CD4-positive, alpha-beta T cell (primary cell): ENCODE measurements at regions not wholly inside any gene's neighbourhood (a gene's known extent, or its start where the extent isn't known, plus 50 kb on each side); places are given as distances from the start of the nearest gene placed in this dataset.

Experiments used
- ATAC-seq: fragments of 200-7000 bp; cut with Tn5 transposase; one replicate; pipeline ENCODE4 v1.10.0; 2022; ENCODE audit warnings: mild to moderate bottlenecking; ENCODE audit not compliant: poor library complexity
- CTCF ChIA-PET: fragments of 350-600 bp; sonication (Branson Sonifier 250); formaldehyde crosslinking; loops from one replicate; lab custom pipeline; 2021; ENCODE audit warnings: antibody characterized with exemption, inconsistent platforms; lab: Charles Lee
- POLR2A ChIA-PET: fragments of 350-600 bp; sonication (Branson Sonifier 250); formaldehyde crosslinking; loops from one replicate; lab custom pipeline; 2021; ENCODE audit warnings: antibody characterized with exemption, inconsistent platforms; lab: Charles Lee
- DNase-seq, 14 experiments: peaks; one replicate each; pipeline ENCODE4 v3.0.0-alpha.2; 2013 to 2020; ENCODE audit warnings: mixed read lengths in 2 of 14
- H3K27ac ChIP-seq, 2 donors: one replicate each; pipeline versions ENCODE4 v1.5.1 to v1.7.0; 2013; ENCODE audit warnings: low read length in 2 of 2, low read depth in 1 of 2, mild to moderate bottlenecking in 1 of 2
- H3K27me3 ChIP-seq, 2 experiments: 1 replicate in 1 of 2; 2 replicates in 1 of 2; pipeline versions ENCODE4 v1.6.1 to v1.7.0; 2013; ENCODE audit warnings: low read length in 2 of 2, control low read depth in 1 of 2, mild to moderate bottlenecking in 1 of 2, moderate library complexity in 1 of 2; ENCODE audit not compliant: insufficient read depth in 2 of 2, control insufficient read depth in 1 of 2
- H3K36me3 ChIP-seq: one replicate; pipeline ENCODE4 v1.6.1; 2013; ENCODE audit warnings: low read length, control low read depth; ENCODE audit not compliant: insufficient read depth
- H3K4me1 ChIP-seq: one replicate; pipeline ENCODE4 v1.6.1; 2013; ENCODE audit warnings: low read length, control low read depth; ENCODE audit not compliant: insufficient read depth
- H3K4me3 ChIP-seq: one replicate; pipeline ENCODE4 v1.5.1; 2013; ENCODE audit warnings: mild to moderate bottlenecking, low read length, moderate library complexity
- H3K9me3 ChIP-seq, 2 experiments: 1 replicate in 1 of 2; 2 replicates in 1 of 2; pipeline versions ENCODE4 v1.6.1 to v1.7.0; 2013; ENCODE audit warnings: low read length in 2 of 2, mild to moderate bottlenecking in 2 of 2, control low read depth in 1 of 2, moderate library complexity in 1 of 2; ENCODE audit not compliant: control insufficient read depth in 1 of 2, insufficient read depth in 1 of 2
- H3K27ac Mint-ChIP-seq: one replicate; pipeline ENCODE4 v1.8.0; 2020; ENCODE audit warnings: mixed read lengths
- H3K27me3 Mint-ChIP-seq: one replicate; pipeline ENCODE4 v1.8.0; 2021; ENCODE audit warnings: mixed read lengths
- H3K36me3 Mint-ChIP-seq: one replicate; pipeline ENCODE4 v1.8.0; 2021; ENCODE audit warnings: low read depth, mixed read lengths
- H3K4me1 Mint-ChIP-seq: one replicate; pipeline ENCODE4 v1.8.0; 2021; ENCODE audit warnings: low read depth, mixed read lengths
- H3K4me3 Mint-ChIP-seq: one replicate; pipeline ENCODE4 v1.8.0; 2020; ENCODE audit warnings: mild to moderate bottlenecking, mixed read lengths
- H3K9me3 Mint-ChIP-seq: one replicate; pipeline ENCODE4 v1.8.0; 2020; ENCODE audit warnings: mixed read lengths
- CTCF ChIP-seq: fragments of 200-600 bp; IDR thresholded peaks from one replicate; pipeline ENCODE4 v1.8.0; 2022; ENCODE audit warnings: antibody characterized with exemption, mild to moderate bottlenecking
- intact Hi-C, 2 experiments: fragments of 100-400 bp; cut with DNase I in 1 of 2; cut with micrococcal nuclease in 1 of 2; formaldehyde crosslinking; loops; one replicate each; pipeline versions ENCODE4 v1.15.1 to v1.9.0; 2023 to 2025; cut with DNase I, micrococcal nuclease

- no peaks in the 10 kb centered on the region for H3K27me3 ChIP-seq
- peaks cover 0 to 3% of the 10 kb centered on the region in 2 experiments for H3K9me3 ChIP-seq
These were observed 323.7 kb downstream of the PLPP3 start for GRCh38 chr1:56255516-56256152.

GRCh38 chr1:56254130-56254529 lies 325.2 kb downstream of the PLPP3 start:
- Histone ChIP-seq H3K4me1 (no peaks in the 10 kb centered on the region), H3K27ac (no peak overlapping the region), H3K9me3 (peaks cover 0 to 3% of the 10 kb centered on the region in 2 experiments), H3K36me3 (no peaks in the 10 kb centered on the region), H3K4me3 (no peak overlapping the region), H3K27me3 (no peaks in the 10 kb centered on the region)
- POLR2A ChIA-PET, result no interaction called here
- H3K27me3 Mint-ChIP-seq, result no peaks in the 10 kb centered on the region
- H3K27ac Mint-ChIP-seq, result no peak overlapping the region
- CTCF ChIA-PET, result no interaction called here
- TF ChIP-seq CTCF, result no peak
- H3K4me1 Mint-ChIP-seq, result no peaks in the 10 kb centered on the region
- H3K4me3 Mint-ChIP-seq, result no peak overlapping the region
- ATAC-seq (no peak), DNase-seq (no peak)
- intact Hi-C loops, result no loop called here
- H3K9me3 Mint-ChIP-seq, result no peaks in the 10 kb centered on the region
- H3K36me3 Mint-ChIP-seq, result no peaks in the 10 kb centered on the region

More at GRCh38 chr1:56255516-56256152, 323.7 kb downstream of the PLPP3 start:
- ChIA-PET POLR2A (no interaction called here), CTCF (no interaction called here)
- Histone ChIP-seq H3K27ac (no peak overlapping the region), H3K4me1 (no peaks in the 10 kb centered on the region), H3K4me3 (no peak overlapping the region), H3K36me3 (no peaks in the 10 kb centered on the region)
- no peak for TF ChIP-seq CTCF
- DNase-seq (no peak), ATAC-seq (no peak)
- Mint-ChIP-seq H3K9me3 (peaks cover 4% of the 10 kb centered on the region), H3K27me3 (no peaks in the 10 kb centered on the region), H3K4me3 (no peak overlapping the region), H3K4me1 (no peaks in the 10 kb centered on the region), H3K27ac (no peak overlapping the region), H3K36me3 (no peaks in the 10 kb centered on the region)
- intact Hi-C loops, result no loop called here

- H3K9me3 ChIP-seq, result peaks cover 0 to 7% of the 10 kb centered on the region in 2 experiments
- H3K27me3 Mint-ChIP-seq, result peaks cover 1% of the 10 kb centered on the region
- no peak for TF ChIP-seq CTCF
- ATAC-seq (no peak), DNase-seq (no peak)
- H3K4me1 Mint-ChIP-seq, result no peaks in the 10 kb centered on the region
- no peak overlapping the region for H3K27ac Mint-ChIP-seq
- no peak overlapping the region for H3K4me3 Mint-ChIP-seq
- H3K4me3 ChIP-seq, result no peak overlapping the region
- H3K27ac ChIP-seq, result no peak overlapping the region
- no peaks in the 10 kb centered on the region for H3K4me1 ChIP-seq
- H3K36me3 ChIP-seq, result no peaks in the 10 kb centered on the region
- ChIA-PET POLR2A (no interaction called here), CTCF (no interaction called here)
- no peaks in the 10 kb centered on the region for H3K27me3 ChIP-seq
- intact Hi-C loops, result no loop called here
- H3K36me3 Mint-ChIP-seq, result no peaks in the 10 kb centered on the region
- no peaks in the 10 kb centered on the region for H3K9me3 Mint-ChIP-seq
These were observed 328.6 kb downstream of the PLPP3 start for GRCh38 chr1:56250809-56251208.
